Stimulated activated CD4-positive, alpha-beta T cell treated with anti-CD3 and anti-CD28 coated beads, Interleukin-4, amount 100 ng/mL, for 4 hours (primary cell): ENCODE measurements at regions not wholly inside any gene's neighbourhood (a gene's known extent, or its start where the extent isn't known, plus 50 kb on each side); places are given as distances from the start of the nearest gene placed in this dataset.

Source experiments
- DNase-seq, 2 experiments: peaks; one replicate each; pipeline ENCODE4 v3.0.0-alpha.2; 2020

DNA sequence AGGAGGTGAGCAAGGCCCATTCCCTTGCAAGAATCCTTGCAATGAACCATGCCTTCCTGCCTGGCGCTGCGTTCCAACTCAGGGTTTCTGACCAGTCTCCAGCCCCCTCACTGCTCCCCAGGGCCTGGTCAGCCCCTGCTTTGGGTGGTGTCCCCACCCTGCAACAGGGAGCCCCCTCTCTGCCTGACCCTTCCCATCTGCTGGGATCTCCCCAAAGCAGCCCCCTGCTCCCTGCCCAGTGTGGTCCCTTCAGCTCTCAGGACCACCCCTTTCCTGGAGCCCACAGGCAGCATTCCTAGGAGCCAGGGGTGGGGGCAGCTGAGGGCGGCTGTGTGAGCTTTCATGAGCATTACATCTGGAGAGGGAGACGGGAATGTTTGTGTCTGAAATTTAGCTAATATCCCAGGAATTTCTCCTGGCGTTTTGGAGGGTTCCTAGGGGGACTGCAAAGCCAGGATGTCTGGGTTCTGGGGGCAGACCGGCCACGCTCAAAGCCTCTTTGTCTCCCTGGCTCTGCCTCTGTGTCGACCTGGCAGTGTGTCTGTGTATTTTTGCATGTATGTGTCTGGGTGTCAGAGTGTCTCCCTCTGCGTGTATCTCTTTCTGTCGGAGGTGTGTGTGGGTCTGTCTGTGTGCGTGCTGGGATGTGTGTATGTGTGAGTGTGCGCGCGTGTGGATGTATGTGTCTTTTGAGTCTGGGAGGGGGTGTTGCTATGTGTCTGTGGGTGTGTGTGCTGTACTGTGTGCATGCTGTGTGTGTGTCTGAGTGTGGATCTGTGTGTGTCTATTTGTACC is 300.5 kb upstream of the ZMIZ1 start:
- DNase-seq = no peak

- DNase-seq = no peak
Measured at GRCh38 chr10:78768876-78769275, 299.9 kb upstream of the ZMIZ1 start.

- no peak for DNase-seq
Measured at GRCh38 chr10:78769526-78769925, 299.2 kb upstream of the ZMIZ1 start.

DNA sequence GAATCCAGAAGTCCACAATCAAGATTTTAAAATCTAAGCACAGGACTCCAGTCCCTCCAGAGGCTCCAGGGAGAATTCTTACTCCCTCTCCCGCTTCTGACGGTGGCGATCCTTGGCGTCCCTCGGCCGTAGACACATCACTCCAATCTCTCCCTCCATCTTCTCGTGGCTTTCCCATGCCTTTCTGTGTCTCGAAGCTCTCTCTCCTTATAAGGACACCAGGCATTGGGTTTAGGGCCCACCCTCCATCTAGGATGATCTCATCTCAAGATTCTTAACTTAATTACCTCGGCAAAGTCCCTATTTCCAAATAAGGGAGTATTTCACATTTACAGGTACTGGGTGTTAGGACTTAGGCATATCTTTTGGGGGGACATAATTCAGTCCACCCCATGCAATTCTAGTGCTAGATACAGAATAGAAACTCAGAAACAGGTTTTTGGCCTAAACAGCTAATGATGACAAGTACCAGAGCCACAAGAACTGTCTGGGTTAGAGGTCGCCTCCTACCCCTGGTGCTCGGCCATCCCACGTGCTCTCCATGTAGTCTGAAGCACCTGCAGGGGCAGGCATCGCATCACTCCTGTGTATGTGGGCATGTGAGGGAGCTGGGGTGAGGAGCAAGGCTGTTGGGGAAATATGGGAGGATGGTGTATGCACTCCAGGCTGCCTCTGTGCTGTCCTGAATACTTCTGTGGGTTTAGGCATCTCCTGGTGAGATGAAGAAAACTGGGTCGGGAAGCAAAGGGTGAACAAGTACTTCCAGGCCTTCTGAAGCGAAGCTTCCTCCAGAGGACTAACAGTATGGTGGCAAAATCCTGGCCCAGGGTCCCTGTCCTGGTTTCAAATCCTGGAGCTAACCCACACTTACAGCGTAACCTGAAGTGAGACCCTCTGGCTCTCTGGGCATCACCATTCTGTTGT is 298.3 kb upstream of the ZMIZ1 start:
- no peak for DNase-seq

GRCh38 chr10:78771260-78771659 is 297.5 kb upstream of the ZMIZ1 start:
- no peak for DNase-seq

DNA sequence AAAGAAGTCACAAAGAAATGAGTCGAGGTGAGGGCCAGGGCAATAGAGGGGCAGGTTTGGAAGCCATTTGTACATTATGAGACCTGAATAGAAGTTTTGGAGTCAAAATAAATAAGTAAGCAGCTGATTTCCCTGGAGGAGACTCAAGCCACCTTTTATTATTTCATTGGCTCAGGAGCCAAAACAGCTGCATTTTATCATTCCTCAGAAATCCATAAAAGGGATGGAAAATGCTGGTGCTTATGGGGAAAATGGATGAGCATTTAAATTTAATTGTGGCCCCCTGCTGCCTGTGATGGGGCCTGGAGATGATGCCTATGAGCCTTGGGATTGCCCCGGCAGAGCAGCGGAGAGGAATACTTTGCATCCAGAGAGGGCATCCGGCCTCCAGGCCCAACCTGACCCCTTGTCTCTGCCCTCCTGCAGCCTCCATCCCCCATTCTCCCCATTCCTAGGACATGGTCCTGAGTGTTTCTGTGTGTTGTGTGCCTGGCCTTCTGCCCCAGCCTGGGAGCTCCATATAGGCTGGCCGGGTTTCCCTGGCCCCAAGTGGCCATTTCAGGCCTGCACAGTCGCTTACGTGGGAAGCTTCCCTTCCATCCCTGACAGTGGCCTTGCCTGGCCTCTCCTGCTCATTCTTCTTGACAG is 296.8 kb upstream of the ZMIZ1 start:
- DNase-seq = no peak

GRCh38 chr10:78772486-78772885 is 296.3 kb upstream of the ZMIZ1 start:
- no peak for DNase-seq

GRCh38 chr10:78772986-78773530 is 295.7 kb upstream of the ZMIZ1 start:
- DNase-seq = no peak

DNA sequence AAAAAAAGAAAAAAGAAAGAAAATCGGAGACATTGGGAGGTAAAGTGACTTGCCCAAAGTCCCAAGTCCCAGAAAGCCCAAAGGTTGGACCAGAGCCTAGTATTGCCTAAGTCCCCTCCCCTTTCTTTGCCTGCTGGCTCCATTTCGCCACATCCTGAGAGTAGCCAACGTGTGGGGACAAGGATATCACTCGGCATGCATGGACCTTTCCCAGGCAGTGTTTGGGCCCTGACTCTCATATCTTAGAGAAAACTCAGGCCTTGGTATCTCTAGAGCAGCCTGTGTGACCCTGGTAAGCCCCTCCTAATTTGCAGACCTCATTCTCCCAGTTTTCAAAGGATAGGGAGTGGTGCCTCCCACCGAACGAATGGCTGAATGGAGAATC is 294.2 kb upstream of the ZMIZ1 start:
- DNase-seq = no peak

- DNase-seq = no peak
Measured at GRCh38 chr10:78774999-78775711, 293.6 kb upstream of the ZMIZ1 start.

GRCh38 chr10:78775891-78776290 is 292.9 kb upstream of the ZMIZ1 start:
- no peak for DNase-seq

- DNase-seq = no peak
Measured at GRCh38 chr10:78776756-78777155, 292.0 kb upstream of the ZMIZ1 start.

GRCh38 chr10:78777466-78777865 is 291.3 kb upstream of the ZMIZ1 start:
- no peak for DNase-seq

DNA sequence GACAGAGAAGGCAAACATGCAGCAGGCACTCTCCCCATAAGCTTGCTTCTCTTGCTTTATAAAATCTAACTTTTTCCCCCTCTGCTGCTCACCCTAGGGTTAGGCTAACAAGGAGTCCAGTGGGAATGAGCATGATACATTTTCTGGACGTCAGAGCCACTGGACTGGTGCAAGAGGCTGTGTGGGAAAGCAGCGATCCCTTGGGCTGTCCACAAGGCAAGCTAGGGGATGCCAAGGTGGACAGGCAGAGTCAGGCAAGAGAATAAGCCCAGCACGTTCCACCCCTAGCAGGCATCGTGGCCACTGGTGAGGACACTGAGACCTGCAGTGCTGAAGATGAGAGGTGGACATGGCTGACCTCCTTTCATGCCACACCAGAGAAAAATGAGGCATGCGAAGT is 290.9 kb upstream of the ZMIZ1 start:
- no peak for DNase-seq

DNA sequence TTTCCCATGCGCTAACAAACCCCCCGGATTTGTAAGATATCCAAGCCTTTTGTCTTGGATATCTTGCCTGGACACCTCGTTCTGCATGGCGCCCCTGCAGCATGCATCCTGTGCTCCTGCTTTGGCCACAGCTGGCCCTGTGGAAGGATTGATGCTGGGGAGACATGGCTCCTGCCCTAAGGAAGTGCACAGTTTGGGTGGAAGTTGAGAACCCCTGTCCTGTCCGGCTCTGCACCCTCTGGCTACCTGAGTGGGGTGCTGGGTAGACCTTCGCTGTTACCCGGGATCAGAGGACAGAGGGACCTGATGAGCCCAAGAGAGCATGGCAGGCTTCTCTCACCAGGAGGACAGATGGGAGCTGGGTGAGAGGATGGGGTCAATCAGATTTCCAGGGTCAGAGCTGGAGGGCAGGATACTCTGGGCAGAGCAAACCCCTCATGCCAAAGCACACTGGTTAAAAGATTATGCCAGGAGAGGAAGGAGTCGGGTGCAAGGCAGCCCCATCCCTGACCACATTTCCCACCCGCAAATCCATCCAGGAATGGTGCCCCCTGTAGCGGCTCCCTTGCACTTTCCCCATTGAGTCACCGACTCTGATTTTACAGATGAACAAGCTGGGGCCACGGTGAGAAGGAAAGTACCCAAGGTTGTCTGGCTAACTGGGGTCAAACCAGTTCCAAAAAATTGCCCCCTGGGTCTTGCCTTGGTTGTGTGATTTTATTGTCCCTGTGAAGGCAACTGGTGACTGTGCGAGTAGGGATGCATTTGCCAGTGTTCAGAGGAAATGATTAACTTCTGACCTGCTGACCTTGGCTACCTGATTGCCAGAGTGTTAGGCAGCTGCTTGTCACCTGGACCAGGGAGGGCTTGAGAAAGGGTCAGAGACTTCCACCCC is 290.1 kb upstream of the ZMIZ1 start:
- DNase-seq = no peak

DNA sequence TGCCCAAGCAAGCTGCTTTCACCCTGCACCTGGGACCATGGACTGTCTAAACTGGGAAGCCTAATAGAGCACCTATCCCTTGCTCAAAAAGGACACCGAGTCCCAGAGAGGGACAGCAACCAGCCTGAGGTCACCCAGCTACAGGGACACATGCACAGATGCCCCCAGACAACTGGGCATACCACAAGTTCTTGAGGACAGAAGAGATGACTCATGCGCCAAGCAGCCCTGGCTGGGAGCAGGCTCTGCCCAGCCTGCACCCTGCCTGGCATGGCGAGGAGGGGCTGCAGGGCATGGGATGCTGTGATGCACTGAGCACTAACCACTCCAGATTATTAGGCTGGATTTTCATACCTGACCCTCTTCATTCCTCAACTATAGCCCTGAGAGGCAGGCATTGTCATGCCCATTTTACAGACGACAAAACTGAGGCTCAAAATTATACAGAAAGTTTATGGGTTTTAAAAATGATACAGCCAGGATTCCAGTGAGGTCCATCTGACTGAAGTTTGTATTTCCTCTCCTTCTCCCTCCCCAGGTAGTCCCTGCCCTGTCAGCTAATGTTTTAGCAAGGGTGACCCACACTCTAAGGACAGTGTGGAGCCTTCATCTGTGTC is 289.3 kb upstream of the ZMIZ1 start:
- DNase-seq = no peak

- DNase-seq = no peak
Measured at GRCh38 chr10:78780551-78780961, 288.2 kb upstream of the ZMIZ1 start.

DNA sequence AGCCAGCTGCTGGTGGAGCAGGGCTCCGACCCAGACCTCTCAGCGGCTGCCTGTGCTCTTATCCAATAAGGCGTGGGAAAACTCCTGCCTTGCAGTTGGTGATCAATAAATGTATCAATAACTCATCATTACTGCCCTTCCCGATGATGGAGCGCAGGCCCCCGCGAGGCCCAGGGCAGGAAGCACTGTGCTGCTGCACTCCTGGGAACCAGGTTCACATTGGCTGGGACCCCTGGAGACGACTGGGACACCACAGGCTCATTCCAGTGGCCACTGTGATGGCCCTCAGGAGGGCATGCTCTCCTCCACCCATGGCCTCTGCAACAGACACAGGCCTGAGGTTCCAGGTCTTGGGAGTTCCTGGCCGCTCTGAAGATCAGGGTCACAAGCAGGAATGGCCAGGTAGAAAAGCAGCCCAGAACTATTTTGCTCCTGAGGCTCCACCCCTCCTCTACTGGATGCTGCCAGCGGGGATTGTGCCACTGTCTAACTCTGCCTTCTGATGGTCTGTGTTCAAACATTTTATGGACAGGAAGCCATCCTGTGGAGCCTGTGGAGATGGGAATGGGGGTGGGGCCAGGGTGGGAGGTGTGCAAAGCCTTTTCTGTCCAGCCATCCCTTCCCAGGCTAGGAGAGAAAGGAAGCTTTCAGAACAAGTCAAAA is 287.4 kb upstream of the ZMIZ1 start:
- no peak for DNase-seq

DNA sequence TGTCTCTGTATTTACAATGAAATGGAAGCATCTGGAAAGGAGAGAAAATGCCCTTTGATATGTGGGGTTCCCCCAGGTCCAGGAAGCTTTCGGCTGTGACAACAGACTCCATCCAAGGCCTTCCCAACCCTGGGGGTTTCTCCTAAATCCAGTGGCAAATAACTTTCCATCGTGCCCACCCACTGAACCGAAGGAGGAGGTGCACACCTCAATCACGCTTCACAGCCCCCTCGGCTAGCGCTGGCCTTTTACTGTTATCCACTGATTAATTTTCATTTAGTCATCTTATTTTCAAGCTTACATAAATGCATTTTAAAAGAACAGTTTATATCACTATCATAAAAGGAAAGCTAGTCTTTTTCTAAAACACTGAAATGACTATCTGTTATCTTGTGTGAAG is 286.8 kb upstream of the ZMIZ1 start:
- no peak for DNase-seq

GRCh38 chr10:78782441-78782840 is 286.3 kb upstream of the ZMIZ1 start:
- DNase-seq = no peak

GRCh38 chr10:78783753-78784152 is 285.0 kb upstream of the ZMIZ1 start:
- DNase-seq = no peak
